ENCODE measurements at regions not wholly inside any gene's neighbourhood (a gene's known extent, or its start where the extent isn't known, plus 50 kb on each side); places are given as distances from the start of the nearest gene placed in this dataset.
"Not testable (repeated sequence)": the region's sequence is repeated elsewhere in the genome, so short reads cannot be mapped to it uniquely, and the experiment has no call there.

DNA sequence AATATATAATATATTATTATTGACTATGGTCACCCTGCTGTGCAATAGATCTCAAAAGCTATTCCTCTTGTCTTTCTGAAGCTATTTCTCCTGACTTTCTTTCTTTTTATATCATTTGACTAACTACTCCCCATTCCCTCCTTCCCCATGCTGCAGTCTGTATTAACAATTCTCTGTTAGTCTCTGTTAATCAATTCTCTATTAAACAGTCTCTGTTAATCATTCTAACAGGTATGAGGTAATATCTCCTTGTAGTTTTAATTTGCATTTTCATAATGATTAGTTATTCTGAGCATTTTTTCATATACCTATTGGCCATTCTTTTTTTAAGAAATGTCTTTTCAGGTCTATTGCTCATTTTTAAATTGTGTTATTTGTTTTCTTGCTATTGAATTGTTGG is 201.0 kb upstream of the B3GALT2 start:
- no peak overlapping the region for H3K4me3 ChIP-seq (ENCODE audit: low read depth, low read length)
- TF ChIP-seq, protein P1, sequence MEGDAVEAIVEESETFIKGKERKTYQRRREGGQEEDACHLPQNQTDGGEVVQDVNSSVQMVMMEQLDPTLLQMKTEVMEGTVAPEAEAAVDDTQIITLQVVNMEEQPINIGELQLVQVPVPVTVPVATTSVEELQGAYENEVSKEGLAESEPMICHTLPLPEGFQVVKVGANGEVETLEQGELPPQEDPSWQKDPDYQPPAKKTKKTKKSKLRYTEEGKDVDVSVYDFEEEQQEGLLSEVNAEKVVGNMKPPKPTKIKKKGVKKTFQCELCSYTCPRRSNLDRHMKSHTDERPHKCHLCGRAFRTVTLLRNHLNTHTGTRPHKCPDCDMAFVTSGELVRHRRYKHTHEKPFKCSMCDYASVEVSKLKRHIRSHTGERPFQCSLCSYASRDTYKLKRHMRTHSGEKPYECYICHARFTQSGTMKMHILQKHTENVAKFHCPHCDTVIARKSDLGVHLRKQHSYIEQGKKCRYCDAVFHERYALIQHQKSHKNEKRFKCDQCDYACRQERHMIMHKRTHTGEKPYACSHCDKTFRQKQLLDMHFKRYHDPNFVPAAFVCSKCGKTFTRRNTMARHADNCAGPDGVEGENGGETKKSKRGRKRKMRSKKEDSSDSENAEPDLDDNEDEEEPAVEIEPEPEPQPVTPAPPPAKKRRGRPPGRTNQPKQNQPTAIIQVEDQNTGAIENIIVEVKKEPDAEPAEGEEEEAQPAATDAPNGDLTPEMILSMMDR (IDR thresholded peaks at IDR 0.05; ENCODE audit: borderline replicate concordance, insufficient read depth, low read depth, low read length), result no peak

DNA sequence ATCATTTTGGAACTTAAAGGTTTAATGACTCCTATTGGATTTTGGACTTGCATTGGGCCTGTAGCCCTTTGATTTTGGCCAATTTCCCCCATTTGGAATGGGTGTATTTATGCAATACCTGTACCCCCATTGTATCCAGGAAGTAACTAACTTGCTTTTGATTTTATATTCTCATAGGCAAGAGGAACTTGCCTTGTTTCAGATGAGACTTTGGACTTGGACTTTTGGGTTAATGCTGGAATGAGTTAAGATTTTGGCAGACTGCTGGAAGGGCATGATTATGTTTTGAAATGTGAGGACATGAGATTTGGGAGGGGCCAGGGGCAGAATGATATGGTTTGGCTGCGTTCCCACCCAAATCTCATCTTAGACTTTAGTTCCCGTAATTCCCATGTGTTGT is 192.0 kb upstream of the B3GALT2 start:
- H3K4me3 ChIP-seq (ENCODE audit: low read depth, low read length), result not testable (repeated sequence)

DNA sequence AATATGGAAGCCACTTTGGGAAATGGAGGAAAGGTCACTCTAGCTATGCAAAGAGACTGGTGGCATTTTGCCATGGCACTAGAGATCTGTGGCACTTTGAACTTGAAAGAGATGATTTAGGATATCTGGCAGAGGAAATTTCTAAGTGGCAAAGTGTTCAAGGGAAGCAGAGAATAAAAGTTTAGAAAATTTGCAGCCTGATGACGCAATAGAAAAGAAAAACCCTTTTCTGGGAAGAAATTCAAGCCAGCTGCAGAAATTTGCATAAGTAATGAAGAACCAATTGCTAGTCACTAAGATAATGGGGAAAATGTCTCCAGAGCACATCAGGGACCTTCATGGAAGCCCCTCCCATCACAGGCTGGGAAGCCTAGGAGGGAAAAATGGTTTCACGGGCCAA is 191.1 kb upstream of the B3GALT2 start:
- no peak overlapping the region for H3K4me3 ChIP-seq (ENCODE audit: low read depth, low read length)
- TF ChIP-seq, protein P1 (IDR thresholded peaks at IDR 0.05; ENCODE audit: borderline replicate concordance, insufficient read depth, low read depth, low read length), result no peak

DNA sequence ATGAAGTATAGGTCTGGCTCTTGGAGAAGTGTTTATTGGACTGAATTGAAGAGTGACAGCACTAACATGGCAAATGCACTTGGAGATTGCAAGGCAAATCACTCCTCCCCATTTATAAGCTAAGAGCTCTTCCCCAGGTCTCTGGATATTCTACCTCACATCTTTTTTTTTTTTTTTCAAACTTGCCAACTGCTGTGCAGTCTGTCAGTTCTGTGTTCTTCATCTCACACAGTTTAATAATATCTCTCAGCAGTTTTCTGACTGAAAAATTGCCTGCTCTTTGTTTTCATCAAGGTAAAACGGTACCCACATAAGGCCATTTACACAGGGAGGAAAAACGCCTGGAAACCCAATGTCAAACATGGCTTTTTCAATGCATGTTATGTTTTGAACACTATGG is 186.1 kb upstream of the B3GALT2 start:
- TF ChIP-seq, protein P1 (IDR thresholded peaks at IDR 0.05; ENCODE audit: borderline replicate concordance, insufficient read depth, low read depth, low read length), result no peak
- H3K4me3 ChIP-seq (ENCODE audit: low read depth, low read length), result no peak overlapping the region

DNA sequence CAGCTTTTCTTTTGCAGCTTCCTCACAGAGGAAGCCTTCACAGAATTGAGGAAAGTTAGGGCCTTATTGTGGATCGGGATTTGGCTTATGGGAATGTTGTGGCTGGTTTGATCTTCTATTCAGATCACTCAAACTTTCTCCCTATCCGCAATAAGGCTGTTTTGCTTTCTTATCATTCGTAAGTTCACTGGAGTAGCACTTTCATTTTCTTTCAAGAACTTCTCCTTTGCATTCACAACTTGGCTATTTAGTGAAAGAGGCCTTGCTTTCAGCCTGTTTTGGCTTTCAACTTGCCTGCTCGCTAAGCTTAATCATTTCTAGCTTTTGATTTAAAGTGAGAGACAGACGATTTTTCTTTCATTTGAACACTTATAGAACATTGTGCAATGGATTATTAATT is 181.9 kb upstream of the B3GALT2 start:
- TF ChIP-seq, protein P1 (IDR thresholded peaks at IDR 0.05; ENCODE audit: borderline replicate concordance, insufficient read depth, low read depth, low read length), result no peak
- no peak overlapping the region for H3K4me3 ChIP-seq (ENCODE audit: low read depth, low read length)

DNA sequence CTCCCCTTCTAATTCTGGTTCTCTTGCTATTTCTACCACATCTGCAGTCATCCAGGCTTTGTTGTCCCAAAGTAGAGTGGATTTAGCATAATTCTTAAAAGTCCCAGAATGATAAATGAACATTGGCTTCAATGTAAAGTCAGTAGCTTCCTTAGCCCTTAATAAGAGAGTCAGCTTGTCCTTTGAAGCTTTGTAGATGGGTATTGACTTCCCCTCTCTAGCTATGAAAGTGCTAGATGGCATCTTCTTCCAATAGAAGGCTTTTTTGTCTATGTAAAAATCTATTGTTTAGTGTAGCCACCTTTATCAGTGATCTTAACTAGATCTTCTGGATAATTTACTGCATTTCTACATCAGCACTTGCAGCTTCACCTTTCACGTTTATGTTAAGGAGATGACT is 181.4 kb upstream of the B3GALT2 start:
- H3K4me3 ChIP-seq (ENCODE audit: low read depth, low read length), result no peak overlapping the region
- TF ChIP-seq, protein P1 (IDR thresholded peaks at IDR 0.05; ENCODE audit: borderline replicate concordance, insufficient read depth, low read depth, low read length), result no peak

DNA sequence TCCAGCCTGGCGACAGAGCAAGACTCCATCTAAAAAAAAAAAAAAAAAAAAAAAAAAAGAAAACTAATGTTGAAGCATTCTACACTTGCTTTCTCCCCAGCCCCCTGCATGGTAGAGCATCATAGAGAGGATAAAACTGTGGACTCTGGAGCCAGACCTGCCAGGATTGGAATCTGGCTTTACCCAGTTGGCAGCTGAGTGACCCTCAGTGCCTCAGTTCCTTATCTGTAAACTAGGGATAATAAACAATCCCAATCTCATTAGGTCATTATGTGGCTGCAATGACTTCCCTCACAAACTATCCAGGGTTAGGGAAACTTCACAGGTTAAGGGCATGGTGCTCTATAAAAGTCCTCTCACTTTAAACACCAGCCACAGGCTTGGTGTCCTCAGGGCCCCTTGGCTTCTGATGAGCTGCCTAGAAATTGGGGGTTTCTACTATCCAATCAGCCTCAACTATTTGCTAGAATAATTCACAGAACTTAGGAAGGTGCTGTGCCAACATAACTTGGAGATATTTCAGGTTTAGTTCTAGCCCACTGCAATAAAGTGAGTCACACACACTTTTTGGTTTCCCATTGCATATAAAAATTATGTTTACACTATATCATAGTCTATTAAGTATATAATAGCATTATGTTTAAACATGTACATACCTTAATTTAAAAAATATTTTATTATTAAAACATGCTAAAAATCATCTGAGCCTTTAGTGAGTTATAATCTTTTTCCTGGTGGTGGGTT is 180.5 kb upstream of the B3GALT2 start:
- H3K4me3 ChIP-seq (ENCODE audit: low read depth, low read length), result no peak overlapping the region
- TF ChIP-seq, protein P1 (IDR thresholded peaks at IDR 0.05; ENCODE audit: borderline replicate concordance, insufficient read depth, low read depth, low read length), result no peak

All from GM12875 (cell line).